H1 (cell line): ENCODE measurements at regions not wholly inside any gene's neighbourhood (a gene's known extent, or its start where the extent isn't known, plus 50 kb on each side); places are given as distances from the start of the nearest gene placed in this dataset.

ENCODE experiments used
- CTCF ChIA-PET: fragments of 300-600 bp; sonication (Branson Sonifier 250); formaldehyde crosslinking; loops from one replicate; lab custom pipeline; 2021; ENCODE audit not compliant: partially characterized antibody; lab: Charles Lee
- POLR2A ChIA-PET: fragments of 300-600 bp; sonication (Branson Sonifier 250); formaldehyde crosslinking; loops from one replicate; lab custom pipeline; 2021; ENCODE audit warnings: inconsistent platforms; ENCODE audit not compliant: partially characterized antibody; lab: Charles Lee
- DNase-seq, 2 experiments: peaks; one replicate each; pipeline versions ENCODE4 v3.0.0 to v3.0.0-alpha.2; 2010 to 2022; ENCODE audit warnings: low spot score in 2 of 2, low read depth in 1 of 2, mixed read lengths in 1 of 2
- FAIRE-seq: peaks from 2 replicates; lab custom pipeline; 2011; peaks lifted over from hg19 to GRCh38; lab: Jason Lieb, UNC
- H2AFZ ChIP-seq: 2 replicates; pipeline ENCODE4 v1.8.1; 2012; ENCODE audit warnings: low read length, inconsistent platforms
- H2AK5ac ChIP-seq: 2 replicates; pipeline ENCODE4 v1.6.1; 2013; ENCODE audit warnings: low read depth, low read length
- H2BK120ac ChIP-seq: replicated peaks from 2 replicates; pipeline ENCODE3; 2013; ENCODE audit warnings: low read depth, low read length, inconsistent platforms
- H2BK12ac ChIP-seq: 2 replicates; pipeline ENCODE4 v1.6.1; 2013; ENCODE audit warnings: low read depth, low read length
- H2BK15ac ChIP-seq: 2 replicates; pipeline ENCODE4 v1.6.1; 2013; ENCODE audit warnings: low read length
- H2BK20ac ChIP-seq: 2 replicates; pipeline ENCODE4 v1.6.1; 2013; ENCODE audit warnings: low read length
- H2BK5ac ChIP-seq: 2 replicates; pipeline ENCODE4 v1.6.1; 2013; ENCODE audit warnings: low read depth, low read length
- H3K14ac ChIP-seq: 2 replicates; pipeline ENCODE4 v1.6.1; 2013; ENCODE audit warnings: inconsistent platforms; ENCODE audit not compliant: insufficient read length
- H3K18ac ChIP-seq: 2 replicates; pipeline ENCODE4 v1.6.1; 2013; ENCODE audit warnings: low read length; ENCODE audit errors: extremely low read depth
- H3K23ac ChIP-seq: 2 replicates; pipeline ENCODE4 v1.6.1; 2013; ENCODE audit warnings: inconsistent platforms; ENCODE audit not compliant: insufficient read length
- H3K23me2 ChIP-seq: 2 replicates; pipeline ENCODE4 v1.6.1; 2013; ENCODE audit warnings: low read depth, low read length
- H3K27ac ChIP-seq: 2 replicates; pipeline ENCODE4 v1.6.1; 2011; ENCODE audit warnings: low read depth, low read length, inconsistent platforms
- H3K27me3 ChIP-seq, 4 experiments: replicated peaks in 1 of 4; 1 replicate in 1 of 4; 2 replicates in 3 of 4; pipeline versions ENCODE4 v1.6.1 to v1.8.1; 2011 to 2013; ENCODE audit warnings: low read length in 3 of 4, mild to moderate bottlenecking in 3 of 4, inconsistent platforms in 2 of 4, mixed read lengths in 2 of 4, moderate library complexity in 1 of 4; ENCODE audit not compliant: control insufficient read depth in 3 of 4, insufficient read depth in 3 of 4; ENCODE audit errors: extremely low read depth in 1 of 4
- H3K36me3 ChIP-seq, 4 experiments: 2 replicates each; pipeline versions ENCODE4 v1.6.1 to v1.8.1; 2011 to 2013; ENCODE audit warnings: mild to moderate bottlenecking in 4 of 4, low read length in 3 of 4, moderate library complexity in 2 of 4, control low read depth in 1 of 4, inconsistent platforms in 1 of 4; ENCODE audit not compliant: insufficient read depth in 4 of 4, control insufficient read depth in 2 of 4
- H3K4ac ChIP-seq: replicated peaks from 2 replicates; pipeline ENCODE3; 2013; ENCODE audit warnings: low read length, low read depth, mixed read lengths, inconsistent platforms; ENCODE audit not compliant: insufficient read length
- H3K4me1 ChIP-seq, 4 experiments: replicated peaks in 1 of 4; 1 replicate in 1 of 4; 2 replicates in 3 of 4; pipeline versions ENCODE4 v1.6.1 to v1.8.1; 2011 to 2013; ENCODE audit warnings: low read length in 3 of 4, inconsistent platforms in 2 of 4, mixed read lengths in 1 of 4; ENCODE audit not compliant: insufficient read depth in 4 of 4, control insufficient read depth in 3 of 4
- H3K4me2 ChIP-seq, 2 experiments: 2 replicates each; pipeline versions ENCODE4 v1.6.1 to v1.8.1; 2011 to 2013; ENCODE audit warnings: low read depth in 2 of 2, low read length in 2 of 2, control low read depth in 1 of 2, inconsistent platforms in 1 of 2, mild to moderate bottlenecking in 1 of 2; ENCODE audit not compliant: insufficient read depth in 1 of 2
- H3K4me3 ChIP-seq, 4 experiments: fragments of 200-600, 300-600 bp in 1 of 4; sonication (generic), shearing (Covaris generic), sonication (Bioruptor Twin) in 1 of 4; 2 replicates each; pipeline versions ENCODE4 v1.5.1 to v1.8.1; 2011 to 2016; ENCODE audit warnings: low read length in 4 of 4, low read depth in 3 of 4, control low read depth in 2 of 4, inconsistent platforms in 2 of 4, mild to moderate bottlenecking in 2 of 4, mixed read lengths in 1 of 4, moderate library complexity in 1 of 4; ENCODE audit not compliant: insufficient read depth in 2 of 4; ENCODE audit errors: extremely low read depth in 1 of 4
- H3K56ac ChIP-seq: replicated peaks from 2 replicates; pipeline ENCODE3; 2013; ENCODE audit warnings: low read depth, mild to moderate bottlenecking, mixed read lengths, low read length, inconsistent platforms; ENCODE audit not compliant: insufficient read length
- H3K79me1 ChIP-seq: 2 replicates; pipeline ENCODE4 v1.6.1; 2013; ENCODE audit warnings: low read depth, low read length, control low read depth
- H3K79me2 ChIP-seq, 2 experiments: 2 replicates each; pipeline versions ENCODE4 v1.6.1 to v1.8.1; 2012 to 2013; ENCODE audit warnings: low read length in 2 of 2, mild to moderate bottlenecking in 2 of 2, inconsistent platforms in 1 of 2; ENCODE audit not compliant: insufficient read depth in 2 of 2, control insufficient read depth in 1 of 2
- H3K9ac ChIP-seq, 4 experiments: replicated peaks in 1 of 4; 1 replicate in 1 of 4; 2 replicates in 3 of 4; pipeline versions ENCODE4 v1.6.1 to v1.8.1; 2011 to 2013; ENCODE audit warnings: low read depth in 3 of 4, low read length in 3 of 4, control low read depth in 2 of 4, mild to moderate bottlenecking in 2 of 4, moderate library complexity in 2 of 4, inconsistent platforms in 1 of 4; ENCODE audit errors: extremely low read depth in 1 of 4
- H3K9me3 ChIP-seq, 2 experiments: 2 replicates each; pipeline versions ENCODE4 v1.6.1 to v1.8.1; 2012 to 2013; ENCODE audit warnings: mild to moderate bottlenecking in 2 of 2, moderate library complexity in 2 of 2, control low read depth in 1 of 2, inconsistent platforms in 1 of 2, low read depth in 1 of 2, low read length in 1 of 2, mixed read lengths in 1 of 2; ENCODE audit not compliant: insufficient read depth in 2 of 2
- H4K20me1 ChIP-seq, 2 experiments: replicated peaks in 1 of 2; 2 replicates each; pipeline versions ENCODE3 to v1.8.1; 2011 to 2013; ENCODE audit warnings: inconsistent platforms in 2 of 2, low read length in 2 of 2, mild to moderate bottlenecking in 1 of 2; ENCODE audit not compliant: insufficient read depth in 2 of 2, control insufficient read depth in 1 of 2
- H4K5ac ChIP-seq: 2 replicates; pipeline ENCODE4 v1.6.1; 2013; ENCODE audit warnings: low read length, low read depth, mixed read lengths, inconsistent platforms; ENCODE audit not compliant: insufficient read length
- H4K8ac ChIP-seq: 2 replicates; pipeline ENCODE4 v1.8.0; 2013; ENCODE audit warnings: mild to moderate bottlenecking, moderate library complexity, low read length, inconsistent platforms; ENCODE audit not compliant: insufficient read depth; ENCODE audit errors: extremely low read depth
- H4K91ac ChIP-seq: replicated peaks from 2 replicates; pipeline ENCODE3; 2013; ENCODE audit warnings: low read length, mixed read lengths, inconsistent platforms; ENCODE audit not compliant: insufficient read length
- CHD1 ChIP-seq: IDR thresholded peaks from 2 replicates; pipeline ENCODE4 v1.6.1; 2012; ENCODE audit warnings: low read depth, low read length, improper control_type of control experiment
- EGR1 ChIP-seq: IDR thresholded peaks from 2 replicates; pipeline ENCODE4 v1.6.1; 2011; ENCODE audit warnings: low read depth, low read length, borderline replicate concordance
- SIN3A ChIP-seq, 2 experiments: IDR thresholded peaks in 1 of 2; conservative IDR thresholded peaks in 1 of 2; 2 replicates each; pipeline ENCODE4 v1.6.1; 2011 to 2012; ENCODE audit warnings: low read length in 2 of 2, improper control_type of control experiment in 1 of 2, low read depth in 1 of 2, mild to moderate bottlenecking in 1 of 2
- SRF ChIP-seq: IDR thresholded peaks from 2 replicates; pipeline ENCODE4 v1.6.1; 2011; ENCODE audit warnings: mild to moderate bottlenecking, low read depth, low read length, moderate library complexity
- TBP ChIP-seq: IDR thresholded peaks from 2 replicates; pipeline ENCODE4 v1.6.1; 2011; ENCODE audit warnings: low read depth, low read length, improper control_type of control experiment
- WGBS, 2 experiments: shearing (Covaris generic) in 1 of 2; methylation state at CpG; one replicate each; pipeline versions ENCODE4 v1.1.6 to v1.1.7; 2013 to 2015; ENCODE audit warnings: low lambda C conversion rate in 2 of 2, mixed read lengths in 2 of 2, inconsistent platforms in 1 of 2, low coverage in 1 of 2, missing lambda C conversion rate in 1 of 2; ENCODE audit not compliant: insufficient replicate concordance in 2 of 2, insufficient coverage in 1 of 2, insufficient read length in 1 of 2; ENCODE audit errors: extremely low coverage in 1 of 2, missing lambda C conversion rate in 1 of 2; 5-methylcytosine and 5-hydroxymethylcytosine counted together

DNA sequence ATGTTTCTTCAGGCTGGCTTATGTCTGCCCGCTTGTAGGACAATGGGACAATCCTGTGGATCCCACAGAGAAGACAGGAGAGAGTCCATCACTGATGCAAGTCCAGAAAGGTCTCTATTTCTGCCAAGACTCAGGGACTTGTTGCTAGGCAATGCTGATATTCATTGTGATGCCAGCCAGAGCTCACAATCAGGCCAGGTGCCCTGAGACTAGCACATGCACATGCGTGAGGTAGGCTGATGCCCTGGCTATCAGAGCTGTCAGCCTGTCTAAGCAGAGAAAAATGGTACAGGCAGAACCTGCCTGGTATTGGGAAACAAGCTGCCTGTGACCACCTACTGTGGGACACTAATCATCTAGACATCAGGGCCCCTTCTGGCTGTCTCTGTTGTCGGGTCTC is 638.7 kb upstream of the TSPY4 start:
- 49% methylated on average over 2 of the region's 3 CpGs; no CpG with 5 or more reads in 1 of the 2 experiments for WGBS, 2 experiments
- Histone ChIP-seq H4K20me1 (no peaks in the 10 kb centered on the region), H2BK5ac (no peak overlapping the region), H2AK5ac (no peak overlapping the region), H3K23me2 (no peaks in the 10 kb centered on the region), H4K91ac (no peak overlapping the region), H3K9ac (no peak overlapping the region), H2BK20ac (no peak overlapping the region), H3K14ac (no peak overlapping the region), H3K4me2 (no peak overlapping the region), H4K8ac (no peak overlapping the region), H3K27me3 (no peaks in the 10 kb centered on the region), H3K36me3 (no peaks in the 10 kb centered on the region), H3K4ac (no peak overlapping the region), H3K56ac (no peak overlapping the region), H3K9me3 (peaks cover 0 to 89% of the 10 kb centered on the region in 2 experiments; a peak in 3 of 4 replicates), H3K27ac (no peak overlapping the region), H2AFZ (no peak overlapping the region), H2BK12ac (no peak overlapping the region), H3K79me1 (no peaks in the 10 kb centered on the region), H3K79me2 (no peaks in the 10 kb centered on the region), H2BK15ac (no peak overlapping the region), H3K18ac (no peak overlapping the region), H2BK120ac (no peak overlapping the region), H3K4me3 (no peak overlapping the region), H3K4me1 (no peaks in the 10 kb centered on the region), H4K5ac (no peak overlapping the region), H3K23ac (no peak overlapping the region)
- TF ChIP-seq CHD1 (no peak), SRF (no peak), TBP (no peak), SIN3A (conservative IDR thresholded peaks at IDR 0.05 in 1 of 2, IDR thresholded peaks at IDR 0.05 in 1 of 2; ENCODE audit: low read depth in 1 of 2, low read length in 2 of 2) (no peak), EGR1 (no peak)
- DNase-seq (no peak), FAIRE-seq (no peak)
- ChIA-PET POLR2A (no interaction called here), CTCF (no interaction called here)
